ENCODE measurements at regions not wholly inside any gene's neighbourhood (a gene's known extent, or its start where the extent isn't known, plus 50 kb on each side); places are given as distances from the start of the nearest gene placed in this dataset.

- Histone ChIP-seq H3K79me2 (ENCODE audit: low read depth) (no peaks in the 10 kb centered on the region), H3K4me2 (no peak overlapping the region), H3K4me3 (no peak overlapping the region), H4K20me1 (ENCODE audit: low read depth) (no peaks in the 10 kb centered on the region), H3K9ac (no peak overlapping the region), H2AFZ (replicated peaks) (no peak overlapping the region), H3K4me1 (no peaks in the 10 kb centered on the region), H3K9me3 (ENCODE audit: low read depth) (no peaks in the 10 kb centered on the region), H3K36me3 (no peaks in the 10 kb centered on the region), H3F3A (ENCODE audit: low read depth) (no peaks in the 10 kb centered on the region), H3K27me3 (no peaks in the 10 kb centered on the region), H3K27ac (no peak overlapping the region)
- no peak overlapping the region for H3K4me3 Mint-ChIP-seq
- DNase-seq (ENCODE audit: low spot score), result no peak
- H3K27ac Mint-ChIP-seq, result no peak overlapping the region
- TF ChIP-seq CTCF (IDR thresholded peaks at IDR 0.05) (no peak), EZH2 (IDR thresholded peaks at IDR 0.05) (no peak), EZH2phosphoT487 (IDR thresholded peaks at IDR 0.05) (no peak)
- H3K4me1 Mint-ChIP-seq, result peaks cover 2% of the 10 kb centered on the region
- no peaks in the 10 kb centered on the region for H3K27me3 Mint-ChIP-seq (ENCODE audit: insufficient read depth, low read depth)
- H3K9me3 Mint-ChIP-seq, result no peaks in the 10 kb centered on the region
- no peaks in the 10 kb centered on the region for H3K36me3 Mint-ChIP-seq
Measured at GRCh38 chr1:194289569-194290266, 1103.3 kb upstream of the B3GALT2 start.

- Histone ChIP-seq H3K4me2 (no peak overlapping the region), H4K20me1 (ENCODE audit: low read depth) (no peaks in the 10 kb centered on the region), H3K36me3 (no peaks in the 10 kb centered on the region), H3K4me1 (no peaks in the 10 kb centered on the region), H3K27me3 (no peaks in the 10 kb centered on the region), H2AFZ (replicated peaks) (no peak overlapping the region), H3K4me3 (no peak overlapping the region), H3K9ac (no peak overlapping the region), H3K79me2 (ENCODE audit: low read depth) (no peaks in the 10 kb centered on the region), H3F3A (ENCODE audit: low read depth) (no peaks in the 10 kb centered on the region), H3K9me3 (ENCODE audit: low read depth) (no peaks in the 10 kb centered on the region), H3K27ac (no peak overlapping the region)
- H3K27me3 Mint-ChIP-seq (ENCODE audit: insufficient read depth, low read depth), result no peaks in the 10 kb centered on the region
- no peak overlapping the region for H3K27ac Mint-ChIP-seq
- H3K4me3 Mint-ChIP-seq, result no peak overlapping the region
- DNase-seq (ENCODE audit: low spot score), result no peak
- no peaks in the 10 kb centered on the region for H3K36me3 Mint-ChIP-seq
- peaks cover 2% of the 10 kb centered on the region for H3K4me1 Mint-ChIP-seq
- no peak for TF ChIP-seq EZH2phosphoT487 (IDR thresholded peaks at IDR 0.05)
- TF ChIP-seq EZH2 (IDR thresholded peaks at IDR 0.05), result no peak
- H3K9me3 Mint-ChIP-seq, result no peaks in the 10 kb centered on the region
Measured at GRCh38 chr1:194288238-194288637, 1101.8 kb upstream of the B3GALT2 start.

- TF ChIP-seq EZH2 (IDR thresholded peaks at IDR 0.05) (no peak), EZH2phosphoT487 (IDR thresholded peaks at IDR 0.05) (no peak), CTCF (IDR thresholded peaks at IDR 0.05) (no peak)
- H3K4me3 Mint-ChIP-seq, result no peak overlapping the region
- Histone ChIP-seq H3K27ac (no peak overlapping the region), H3K27me3 (no peaks in the 10 kb centered on the region), H3K36me3 (no peaks in the 10 kb centered on the region), H3K4me3 (no peak overlapping the region), H2AFZ (replicated peaks) (no peak overlapping the region), H4K20me1 (ENCODE audit: low read depth) (no peaks in the 10 kb centered on the region), H3K79me2 (ENCODE audit: low read depth) (no peaks in the 10 kb centered on the region), H3K4me1 (no peaks in the 10 kb centered on the region), H3K4me2 (no peak overlapping the region), H3K9ac (no peak overlapping the region), H3K9me3 (ENCODE audit: low read depth) (no peaks in the 10 kb centered on the region), H3F3A (ENCODE audit: low read depth) (no peaks in the 10 kb centered on the region)
- DNase-seq (ENCODE audit: low spot score), result no peak
- H3K9me3 Mint-ChIP-seq, result no peaks in the 10 kb centered on the region
- no peaks in the 10 kb centered on the region for H3K36me3 Mint-ChIP-seq
- peaks cover 2% of the 10 kb centered on the region for H3K27me3 Mint-ChIP-seq (ENCODE audit: insufficient read depth, low read depth)
- no peak overlapping the region for H3K27ac Mint-ChIP-seq
- no peaks in the 10 kb centered on the region for H3K4me1 Mint-ChIP-seq
Measured at GRCh38 chr1:194281376-194281775, 1095.0 kb upstream of the B3GALT2 start.

- Histone ChIP-seq H2AFZ (replicated peaks) (no peak overlapping the region), H3K4me3 (no peak overlapping the region), H3K4me1 (no peaks in the 10 kb centered on the region), H3K27ac (no peak overlapping the region), H4K20me1 (ENCODE audit: low read depth) (no peaks in the 10 kb centered on the region), H3K9ac (no peak overlapping the region), H3K79me2 (ENCODE audit: low read depth) (no peaks in the 10 kb centered on the region), H3K36me3 (no peaks in the 10 kb centered on the region), H3K9me3 (ENCODE audit: low read depth) (no peaks in the 10 kb centered on the region), H3K27me3 (no peaks in the 10 kb centered on the region), H3K4me2 (no peak overlapping the region), H3F3A (ENCODE audit: low read depth) (no peaks in the 10 kb centered on the region)
- Mint-ChIP-seq H3K4me1 (no peaks in the 10 kb centered on the region), H3K4me3 (no peak overlapping the region), H3K27ac (no peak overlapping the region), H3K27me3 (ENCODE audit: insufficient read depth, low read depth) (peaks cover 2% of the 10 kb centered on the region), H3K36me3 (no peaks in the 10 kb centered on the region), H3K9me3 (no peaks in the 10 kb centered on the region)
- DNase-seq (ENCODE audit: low spot score), result no peak
- TF ChIP-seq EZH2 (IDR thresholded peaks at IDR 0.05) (no peak), CTCF (IDR thresholded peaks at IDR 0.05) (no peak)
Measured at GRCh38 chr1:194280463-194280862, 1094.0 kb upstream of the B3GALT2 start.

All from neural progenitor cell (in vitro differentiated cells).